ENCODE measurements at regions not wholly inside any gene's neighbourhood (a gene's known extent, or its start where the extent isn't known, plus 50 kb on each side); places are given as distances from the start of the nearest gene placed in this dataset.

DNA sequence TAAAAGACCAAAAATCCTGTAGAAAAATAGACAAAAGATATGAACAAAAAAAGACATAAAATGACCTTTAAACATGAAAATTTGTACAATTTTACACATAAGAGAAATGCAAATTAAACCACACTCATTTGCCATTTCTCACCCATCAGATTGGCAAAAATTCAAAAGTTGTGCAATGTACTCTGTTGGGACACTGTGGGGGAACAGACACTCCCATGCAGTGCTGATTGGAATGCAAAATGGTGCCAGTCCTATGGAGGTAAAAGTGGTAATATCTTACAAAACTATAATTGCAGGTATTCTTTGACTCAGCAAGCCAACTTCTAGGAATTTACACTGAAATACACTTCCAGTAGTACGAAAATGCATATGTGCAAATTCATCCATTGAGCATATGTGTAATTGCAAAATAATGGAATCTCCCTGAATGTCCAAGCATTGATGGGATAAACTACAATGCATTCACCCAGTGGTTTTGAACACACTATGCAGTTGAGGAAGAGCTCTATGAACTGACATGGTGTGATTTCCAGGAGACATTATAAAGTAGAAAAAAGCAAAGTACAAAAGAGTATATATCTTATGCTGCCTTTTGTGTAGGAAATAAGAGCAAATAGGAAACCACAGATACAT lies 201.8 kb upstream of the ZNF521 start:
- Histone ChIP-seq H3K4me3 (replicated peaks in 1 of 2; ENCODE audit: low read depth in 1 of 2, low read length in 2 of 2) (no peak overlapping the region), H4K20me1 (ENCODE audit: insufficient read depth) (no peaks in the 10 kb centered on the region), H3K9me2 (ENCODE audit: insufficient read depth) (no peaks in the 10 kb centered on the region), H3K36me3 (ENCODE audit: control insufficient read depth in 1 of 2, insufficient read depth in 2 of 2, low read length in 2 of 2) (no peaks in the 10 kb centered on the region), H3K79me2 (ENCODE audit: insufficient read depth, low read length) (no peaks in the 10 kb centered on the region), H3K27me3 (ENCODE audit: insufficient read depth, low read length) (no peaks in the 10 kb centered on the region), H3K4me1 (ENCODE audit: control insufficient read depth in 1 of 2, insufficient read depth in 2 of 2, low read length in 2 of 2) (no peaks in the 10 kb centered on the region), H3K27ac (ENCODE audit: low read depth, low read length) (no peak overlapping the region), H2AFZ (ENCODE audit: low read depth, low read length, poor library complexity, severe bottlenecking) (no peak overlapping the region), H3K9ac (ENCODE audit: low read length) (no peak overlapping the region), H3K9me3 (ENCODE audit: control insufficient read depth in 1 of 2, insufficient read depth in 1 of 2, low read depth in 1 of 2, low read length in 2 of 2) (no peaks in the 10 kb centered on the region), H3K4me2 (ENCODE audit: low read length) (no peak overlapping the region)
- ATAC-seq = no peak
- POLR2A ChIA-PET = no interaction called here
- no TSS peak for BruUV-seq (replicated peaks)
- intact Hi-C loops (cut with micrococcal nuclease) = no loop called here
- CTCF ChIA-PET = no interaction called here
- RAD21 ChIA-PET (ENCODE audit: low non-redundant PET in 1 of 2, low total read pairs in 2 of 2, uncharacterized antibody in 2 of 2, unreplicated experiment in 2 of 2) = no interaction called here
- no peak for TF ChIP-seq CEBPB (IDR thresholded peaks at IDR 0.05; ENCODE audit: low read depth)
- no peak for TF ChIP-seq CBX3 (IDR thresholded peaks at IDR 0.05; ENCODE audit: low read depth)
- no peak for TF ChIP-seq SRF (IDR thresholded peaks at IDR 0.05; ENCODE audit: low read depth)
- DNase-seq (ENCODE audit: low read depth, low spot score) = no peak

DNA sequence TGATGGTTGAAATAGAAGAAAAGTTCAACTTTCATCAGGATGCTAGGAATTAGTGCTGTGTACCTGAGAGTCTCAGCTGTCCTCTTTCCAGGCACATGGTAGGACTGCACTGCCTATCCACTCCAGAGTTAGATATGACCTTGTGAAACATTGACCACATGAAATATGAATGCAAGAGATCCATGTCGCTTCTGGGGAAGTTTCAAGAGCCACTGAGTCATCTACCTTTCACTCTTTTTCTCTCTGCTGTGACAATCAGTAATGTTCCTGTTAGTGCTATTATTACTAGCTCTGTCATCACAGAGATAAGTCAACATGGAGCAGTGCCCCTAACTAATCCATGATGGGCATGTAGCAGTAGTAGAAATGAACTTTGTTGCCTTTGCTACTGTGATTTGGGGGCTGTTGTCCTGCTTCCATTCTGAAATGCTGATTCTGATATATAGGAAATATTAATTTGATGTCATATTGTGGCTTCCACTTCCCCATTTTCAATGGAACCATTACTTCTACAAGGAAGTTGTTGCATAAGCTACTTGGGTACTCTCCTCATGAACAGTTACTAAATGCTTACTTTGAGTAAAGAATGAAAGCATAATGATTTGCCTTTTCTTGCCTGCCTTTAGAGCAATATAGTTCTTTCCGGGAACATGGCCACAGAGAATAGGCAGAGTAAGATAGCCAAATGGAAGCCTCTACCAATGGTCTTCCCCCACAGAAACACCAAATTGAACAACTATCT lies 192.8 kb upstream of the ZNF521 start:
- H3K79me2 ChIP-seq (ENCODE audit: insufficient read depth, low read length) = no peaks in the 10 kb centered on the region
- DNase-seq (ENCODE audit: low read depth, low spot score) = no peak

More for the DNA sequence above, 192.8 kb upstream of the ZNF521 start:
- H3K4me2 ChIP-seq (ENCODE audit: low read length) = no peak overlapping the region
- TF ChIP-seq ZFX (IDR thresholded peaks at IDR 0.05) (no peak), CEBPB (IDR thresholded peaks at IDR 0.05; ENCODE audit: low read depth) (no peak), ELF1 (IDR thresholded peaks at IDR 0.05; ENCODE audit: borderline replicate concordance, low read depth) (no peak), POLR2A (IDR thresholded peaks at IDR 0.05; ENCODE audit: borderline replicate concordance, extremely low read depth, insufficient read depth, insufficient read length) (no peak), EZH2 (IDR thresholded peaks at IDR 0.05) (no peak), SP1 (IDR thresholded peaks at IDR 0.05; ENCODE audit: low read depth) (no peak), TCF7L2 (IDR thresholded peaks at IDR 0.05; ENCODE audit: borderline replicate concordance, extremely low read depth, insufficient read depth, insufficient read length) (no peak), RAD21 (IDR thresholded peaks at IDR 0.05; ENCODE audit: low read depth) (no peak), YY1 (IDR thresholded peaks at IDR 0.05; ENCODE audit: extremely low read depth, insufficient replicate concordance, low read depth, low read length) (no peak), CBX3 (IDR thresholded peaks at IDR 0.05; ENCODE audit: low read depth) (no peak), EZH2phosphoT487 (IDR thresholded peaks at IDR 0.05; ENCODE audit: borderline replicate concordance) (no peak), ZNF274 (IDR thresholded peaks at IDR 0.05; ENCODE audit: low read depth, low read length) (no peak)
- TF ChIP-seq, protein P1, sequence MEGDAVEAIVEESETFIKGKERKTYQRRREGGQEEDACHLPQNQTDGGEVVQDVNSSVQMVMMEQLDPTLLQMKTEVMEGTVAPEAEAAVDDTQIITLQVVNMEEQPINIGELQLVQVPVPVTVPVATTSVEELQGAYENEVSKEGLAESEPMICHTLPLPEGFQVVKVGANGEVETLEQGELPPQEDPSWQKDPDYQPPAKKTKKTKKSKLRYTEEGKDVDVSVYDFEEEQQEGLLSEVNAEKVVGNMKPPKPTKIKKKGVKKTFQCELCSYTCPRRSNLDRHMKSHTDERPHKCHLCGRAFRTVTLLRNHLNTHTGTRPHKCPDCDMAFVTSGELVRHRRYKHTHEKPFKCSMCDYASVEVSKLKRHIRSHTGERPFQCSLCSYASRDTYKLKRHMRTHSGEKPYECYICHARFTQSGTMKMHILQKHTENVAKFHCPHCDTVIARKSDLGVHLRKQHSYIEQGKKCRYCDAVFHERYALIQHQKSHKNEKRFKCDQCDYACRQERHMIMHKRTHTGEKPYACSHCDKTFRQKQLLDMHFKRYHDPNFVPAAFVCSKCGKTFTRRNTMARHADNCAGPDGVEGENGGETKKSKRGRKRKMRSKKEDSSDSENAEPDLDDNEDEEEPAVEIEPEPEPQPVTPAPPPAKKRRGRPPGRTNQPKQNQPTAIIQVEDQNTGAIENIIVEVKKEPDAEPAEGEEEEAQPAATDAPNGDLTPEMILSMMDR (IDR thresholded peaks at IDR 0.05 in 2 of 3, conservative IDR thresholded peaks at IDR 0.05 in 1 of 3; ENCODE audit: borderline replicate concordance in 1 of 3, insufficient read depth in 1 of 3, low read depth in 2 of 3, low read length in 2 of 3) = no peak
- no peak overlapping the region for H3K4me3 ChIP-seq (replicated peaks in 1 of 2; ENCODE audit: low read depth in 1 of 2, low read length in 2 of 2)
- no peak overlapping the region for H3K9ac ChIP-seq (ENCODE audit: low read length)
- ChIA-PET CTCF (no interaction called here), RAD21 (ENCODE audit: low non-redundant PET in 1 of 2, low total read pairs in 2 of 2, uncharacterized antibody in 2 of 2, unreplicated experiment in 2 of 2) (no interaction called here), POLR2A (no interaction called here)
- no peaks in the 10 kb centered on the region for H4K20me1 ChIP-seq (ENCODE audit: insufficient read depth)
- H2AFZ ChIP-seq (ENCODE audit: low read depth, low read length, poor library complexity, severe bottlenecking) = no peak overlapping the region
- no peak overlapping the region for H3K27ac ChIP-seq (ENCODE audit: low read depth, low read length)
- BruUV-seq (replicated peaks) = no TSS peak
- ATAC-seq = no peak
- no peaks in the 10 kb centered on the region for H3K4me1 ChIP-seq (ENCODE audit: control insufficient read depth in 1 of 2, insufficient read depth in 2 of 2, low read length in 2 of 2)
- intact Hi-C loops (cut with micrococcal nuclease) = no loop called here
- no peaks in the 10 kb centered on the region for H3K36me3 ChIP-seq (ENCODE audit: control insufficient read depth in 1 of 2, insufficient read depth in 2 of 2, low read length in 2 of 2)
- H3K27me3 ChIP-seq (ENCODE audit: insufficient read depth, low read length) = no peaks in the 10 kb centered on the region
- no peaks in the 10 kb centered on the region for H3K9me3 ChIP-seq (ENCODE audit: control insufficient read depth in 1 of 2, insufficient read depth in 1 of 2, low read depth in 1 of 2, low read length in 2 of 2)
- no peaks in the 10 kb centered on the region for H3K9me2 ChIP-seq (ENCODE audit: insufficient read depth)

Measured in HCT116 (cell line).